Right atrium auricular region (tissue), 2 donors: ENCODE measurements at regions not wholly inside any gene's neighbourhood (a gene's known extent, or its start where the extent isn't known, plus 50 kb on each side); places are given as distances from the start of the nearest gene placed in this dataset.

ENCODE experiments used
- DNase-seq: peaks from one replicate; pipeline ENCODE4 v3.0.0-alpha.2; 2019; ENCODE audit warnings: low spot score
- H3K27ac ChIP-seq, 2 donors: fragments of 200-600 bp; sonication (generic); 1 replicate in 1 of 2; 2 replicates in 1 of 2; pipeline ENCODE4 v1.5.1; 2016 to 2019
- H3K27me3 ChIP-seq, 2 donors: fragments of 200-600 bp; sonication (generic); one replicate each; pipeline versions ENCODE4 v1.5.1 to v1.6.0; 2017 to 2019
- H3K36me3 ChIP-seq: fragments of 200-600 bp; sonication (generic); one replicate; pipeline ENCODE4 v1.5.1; 2016
- H3K4me1 ChIP-seq, 2 donors: fragments of 200-600 bp; sonication (generic); one replicate each; pipeline versions ENCODE4 v1.5.1 to v1.6.0; 2017 to 2019
- H3K4me3 ChIP-seq, 2 donors: fragments of 200-600 bp; sonication (generic); 1 replicate in 1 of 2; 2 replicates in 1 of 2; pipeline ENCODE4 v1.5.1; 2017 to 2019; ENCODE audit warnings: mild to moderate bottlenecking in 1 of 2, moderate library complexity in 1 of 2
- H3K9me3 ChIP-seq, 2 donors: fragments of 200-600 bp; sonication (generic); one replicate each; pipeline ENCODE4 v1.5.1; 2019
- TF ChIP-seq, protein P1 (sequence below), 2 donors: fragments of 200-600 bp; sonication (generic); IDR thresholded peaks; one replicate each; pipeline ENCODE4 v1.5.1; 2019; ENCODE audit warnings: antibody characterized with exemption in 2 of 2

GRCh38 chr14:81927070-81927469 is 393.4 kb upstream of the SEL1L start:
- DNase-seq = no peak
- Histone ChIP-seq H3K4me1 (no peaks in the 10 kb centered on the region), H3K27ac (no peak overlapping the region), H3K9me3 (no peaks in the 10 kb centered on the region), H3K4me3 (no peak overlapping the region), H3K27me3 (no peaks in the 10 kb centered on the region), H3K36me3 (no peaks in the 10 kb centered on the region)
- TF ChIP-seq, protein P1, sequence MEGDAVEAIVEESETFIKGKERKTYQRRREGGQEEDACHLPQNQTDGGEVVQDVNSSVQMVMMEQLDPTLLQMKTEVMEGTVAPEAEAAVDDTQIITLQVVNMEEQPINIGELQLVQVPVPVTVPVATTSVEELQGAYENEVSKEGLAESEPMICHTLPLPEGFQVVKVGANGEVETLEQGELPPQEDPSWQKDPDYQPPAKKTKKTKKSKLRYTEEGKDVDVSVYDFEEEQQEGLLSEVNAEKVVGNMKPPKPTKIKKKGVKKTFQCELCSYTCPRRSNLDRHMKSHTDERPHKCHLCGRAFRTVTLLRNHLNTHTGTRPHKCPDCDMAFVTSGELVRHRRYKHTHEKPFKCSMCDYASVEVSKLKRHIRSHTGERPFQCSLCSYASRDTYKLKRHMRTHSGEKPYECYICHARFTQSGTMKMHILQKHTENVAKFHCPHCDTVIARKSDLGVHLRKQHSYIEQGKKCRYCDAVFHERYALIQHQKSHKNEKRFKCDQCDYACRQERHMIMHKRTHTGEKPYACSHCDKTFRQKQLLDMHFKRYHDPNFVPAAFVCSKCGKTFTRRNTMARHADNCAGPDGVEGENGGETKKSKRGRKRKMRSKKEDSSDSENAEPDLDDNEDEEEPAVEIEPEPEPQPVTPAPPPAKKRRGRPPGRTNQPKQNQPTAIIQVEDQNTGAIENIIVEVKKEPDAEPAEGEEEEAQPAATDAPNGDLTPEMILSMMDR (IDR thresholded peaks at IDR 0.05) = no peak

GRCh38 chr14:81931828-81932227 is 398.2 kb upstream of the SEL1L start:
- no peaks in the 10 kb centered on the region for H3K4me1 ChIP-seq
- H3K27me3 ChIP-seq = no peaks in the 10 kb centered on the region
- H3K9me3 ChIP-seq = no peaks in the 10 kb centered on the region
- no peak overlapping the region for H3K4me3 ChIP-seq
- H3K27ac ChIP-seq = no peak overlapping the region
- DNase-seq = no peak
- H3K36me3 ChIP-seq = no peaks in the 10 kb centered on the region
- TF ChIP-seq, protein P1 (IDR thresholded peaks at IDR 0.05) = no peak

DNA sequence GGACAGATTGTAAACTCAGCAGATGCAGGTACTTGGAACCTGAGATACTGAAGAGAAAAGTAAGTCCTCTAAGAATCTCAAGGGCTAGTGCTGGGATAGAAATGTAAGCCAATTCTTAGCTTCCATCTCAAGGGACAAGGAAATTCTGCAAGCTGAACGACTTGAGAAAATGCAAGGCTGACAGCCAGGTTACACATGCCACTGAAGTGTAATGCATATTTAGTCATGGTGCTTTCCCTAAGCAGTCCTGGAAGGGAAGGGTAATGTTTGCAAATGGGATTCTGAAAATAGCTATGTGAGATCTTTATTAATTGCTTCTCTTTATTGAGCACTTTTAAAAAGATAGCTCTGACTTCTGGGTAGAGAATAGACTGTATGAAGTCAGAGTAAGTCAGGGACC is 402.7 kb upstream of the SEL1L start:
- no peaks in the 10 kb centered on the region for H3K36me3 ChIP-seq
- DNase-seq = no peak
- TF ChIP-seq, protein P1 (IDR thresholded peaks at IDR 0.05) = no peak
- H3K27me3 ChIP-seq = no peaks in the 10 kb centered on the region
- H3K27ac ChIP-seq = no peak overlapping the region
- no peak overlapping the region for H3K4me3 ChIP-seq
- H3K4me1 ChIP-seq = no peaks in the 10 kb centered on the region
- no peaks in the 10 kb centered on the region for H3K9me3 ChIP-seq

- no peaks in the 10 kb centered on the region for H3K9me3 ChIP-seq
- no peaks in the 10 kb centered on the region for H3K36me3 ChIP-seq
- H3K27me3 ChIP-seq = no peaks in the 10 kb centered on the region
- no peak for DNase-seq
- H3K4me3 ChIP-seq = no peak overlapping the region
- TF ChIP-seq, protein P1 (IDR thresholded peaks at IDR 0.05) = no peak
- no peaks in the 10 kb centered on the region for H3K4me1 ChIP-seq
- H3K27ac ChIP-seq = no peak overlapping the region
These were observed 403.2 kb upstream of the SEL1L start for GRCh38 chr14:81936902-81937301.

DNA sequence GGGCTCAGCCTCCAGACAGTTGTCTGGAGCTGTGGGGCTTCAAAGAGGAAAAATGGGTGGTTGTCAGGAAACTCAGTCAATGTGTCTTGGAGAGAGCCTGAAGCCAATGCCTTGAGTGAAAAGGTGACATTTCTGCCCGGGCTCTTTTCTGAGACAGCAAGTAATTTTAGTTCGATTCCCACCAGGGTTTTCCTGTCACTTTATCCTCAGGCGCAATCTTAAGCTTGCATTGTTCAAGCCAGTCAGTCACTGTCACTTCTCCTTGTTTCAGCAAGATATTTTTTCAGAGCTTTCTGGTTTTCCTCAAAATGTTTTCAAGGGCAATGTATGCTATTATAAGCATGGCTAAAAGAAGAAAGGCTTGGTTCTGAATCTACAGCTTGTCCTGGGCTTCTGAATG is 404.7 kb upstream of the SEL1L start:
- no peaks in the 10 kb centered on the region for H3K27me3 ChIP-seq
- no peak overlapping the region for H3K4me3 ChIP-seq
- H3K27ac ChIP-seq = no peak overlapping the region
- H3K4me1 ChIP-seq = no peaks in the 10 kb centered on the region
- DNase-seq = no peak
- no peaks in the 10 kb centered on the region for H3K36me3 ChIP-seq
- H3K9me3 ChIP-seq = no peaks in the 10 kb centered on the region
- TF ChIP-seq, protein P1 (IDR thresholded peaks at IDR 0.05) = no peak

- H3K4me3 ChIP-seq = no peak overlapping the region
- H3K4me1 ChIP-seq = no peaks in the 10 kb centered on the region
- no peak for DNase-seq
- TF ChIP-seq, protein P1 (IDR thresholded peaks at IDR 0.05) = no peak
- H3K9me3 ChIP-seq = no peaks in the 10 kb centered on the region
- H3K36me3 ChIP-seq = no peaks in the 10 kb centered on the region
- no peaks in the 10 kb centered on the region for H3K27me3 ChIP-seq
- no peak overlapping the region for H3K27ac ChIP-seq
These were observed 407.0 kb upstream of the SEL1L start for GRCh38 chr14:81940651-81941050.
